GM18498 (cell line): ENCODE measurements at regions not wholly inside any gene's neighbourhood (a gene's known extent, or its start where the extent isn't known, plus 50 kb on each side); places are given as distances from the start of the nearest gene placed in this dataset.
"Not testable (repeated sequence)": the region's sequence is repeated elsewhere in the genome, so short reads cannot be mapped to it uniquely, and the experiment has no call there.

Source experiments
- ATAC-seq: cut with Tn5 transposase; IDR thresholded peaks from one replicate; pipeline ENCODE4 v1.9.1; 2021; ENCODE audit warnings: mild to moderate bottlenecking, moderate library complexity; ENCODE audit not compliant: unreplicated experiment

DNA sequence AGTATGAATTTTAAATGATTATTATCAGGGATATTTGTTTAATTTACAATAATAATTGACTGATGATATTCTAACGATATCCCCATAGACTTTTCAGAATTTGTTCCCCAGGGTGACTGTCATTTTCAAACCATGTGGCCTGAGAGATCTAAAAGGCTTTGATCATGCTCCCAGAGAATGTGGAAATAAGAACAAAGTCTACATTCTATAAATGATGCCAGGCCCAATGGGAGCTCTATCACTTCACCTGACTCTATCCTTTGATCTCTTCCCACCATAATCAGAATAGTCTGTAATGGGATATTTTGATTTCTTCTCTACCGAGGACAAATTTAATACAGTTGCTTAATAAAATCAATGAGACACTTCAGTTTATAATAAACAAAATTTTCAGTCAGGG is 483.4 kb upstream of the IRAK1BP1 start:
- ATAC-seq, result no peak

DNA sequence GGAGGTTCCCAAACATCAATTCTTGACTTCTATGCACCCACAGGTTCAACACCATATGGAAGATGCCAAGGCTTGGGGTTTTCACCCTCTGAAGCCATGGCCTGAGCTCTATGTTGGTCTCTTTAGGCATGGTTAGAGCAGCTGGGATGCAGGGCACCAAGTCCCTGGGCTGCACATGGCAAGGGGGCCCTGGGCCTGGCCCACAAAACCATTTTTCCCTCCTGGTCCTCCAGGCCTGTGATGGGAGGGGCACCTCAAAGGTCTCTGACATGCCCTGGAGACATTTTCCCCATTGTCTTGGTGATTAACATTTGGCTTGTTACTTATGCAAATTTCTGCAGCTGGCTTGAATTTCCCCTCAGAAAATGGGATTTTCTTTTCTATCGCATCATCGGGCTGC is 480.5 kb upstream of the IRAK1BP1 start:
- not testable (repeated sequence) for ATAC-seq

DNA sequence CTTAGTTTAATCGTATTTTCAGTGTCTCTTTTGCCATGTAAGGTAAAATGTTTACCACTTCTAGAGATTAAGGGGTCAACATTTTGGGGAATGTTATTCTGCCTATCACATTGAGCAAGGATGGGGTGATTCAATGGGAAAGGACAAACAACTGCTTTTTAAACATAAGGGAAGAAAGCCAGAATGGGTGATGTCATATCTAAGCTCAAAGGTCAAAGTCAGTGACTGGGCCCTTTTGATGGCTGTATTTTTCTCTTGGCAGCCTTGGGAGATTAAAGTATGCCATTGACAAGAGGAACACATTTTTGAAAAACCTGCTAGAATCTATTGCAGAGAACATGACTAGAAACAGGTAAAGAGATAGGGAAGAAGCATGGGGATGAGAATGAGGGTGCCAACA is 477.3 kb upstream of the IRAK1BP1 start:
- no peak for ATAC-seq

DNA sequence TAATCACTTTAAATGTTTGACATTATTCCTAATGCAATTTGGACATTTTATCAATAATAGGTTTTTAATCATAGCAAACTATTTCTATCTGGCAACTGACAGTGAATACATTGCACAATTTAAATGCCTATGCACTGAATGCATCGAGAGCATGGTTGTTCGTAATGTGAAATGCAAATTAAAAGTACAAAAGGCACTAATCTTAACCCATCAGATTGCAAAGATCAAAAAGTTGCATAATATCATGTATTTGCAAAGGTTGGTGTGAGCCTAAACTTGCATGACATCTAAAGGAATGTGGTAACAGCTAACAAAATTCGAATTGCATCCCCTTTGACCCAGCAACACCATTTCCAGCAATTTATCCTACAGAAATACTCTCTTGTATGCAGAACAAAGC is 469.9 kb upstream of the IRAK1BP1 start:
- ATAC-seq, result no peak

DNA sequence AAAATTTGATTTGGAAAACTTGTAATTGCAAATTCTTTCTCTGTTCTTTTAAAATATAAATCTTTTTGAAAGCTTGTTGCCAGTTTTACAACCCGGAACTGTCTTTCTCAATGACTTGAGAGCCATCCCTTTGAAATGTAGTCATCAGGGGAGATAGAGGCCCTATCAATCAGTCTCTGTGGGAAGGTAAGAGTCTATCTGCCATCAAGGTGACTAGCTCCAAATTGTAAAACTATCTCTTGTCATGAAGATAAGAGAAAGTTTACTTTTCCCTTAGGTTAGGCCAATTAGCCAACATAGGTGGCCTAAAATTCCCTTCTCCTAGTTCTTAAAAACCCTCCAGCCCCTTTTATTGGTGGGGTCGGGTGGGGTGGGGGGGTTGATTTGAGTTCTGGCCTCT is 469.1 kb upstream of the IRAK1BP1 start:
- no peak for ATAC-seq

DNA sequence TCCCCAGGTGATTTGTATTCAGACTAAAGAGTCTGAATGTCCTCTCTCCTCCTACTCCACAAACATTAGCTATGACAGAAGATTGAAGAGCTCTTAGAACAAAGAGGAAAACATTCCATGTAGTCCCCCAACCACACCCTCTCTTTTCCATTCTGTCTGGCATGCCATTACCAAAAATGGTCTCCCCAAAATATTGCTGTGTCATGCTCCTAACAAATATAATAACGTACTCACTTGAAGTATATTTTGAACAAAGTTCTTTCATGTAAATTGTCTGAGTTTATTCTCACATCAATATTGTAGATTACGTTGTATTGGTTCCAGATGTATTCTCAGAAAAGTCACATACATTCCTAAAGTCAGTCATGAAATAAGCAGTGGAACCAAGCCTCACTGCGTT is 467.3 kb upstream of the IRAK1BP1 start:
- no peak for ATAC-seq

DNA sequence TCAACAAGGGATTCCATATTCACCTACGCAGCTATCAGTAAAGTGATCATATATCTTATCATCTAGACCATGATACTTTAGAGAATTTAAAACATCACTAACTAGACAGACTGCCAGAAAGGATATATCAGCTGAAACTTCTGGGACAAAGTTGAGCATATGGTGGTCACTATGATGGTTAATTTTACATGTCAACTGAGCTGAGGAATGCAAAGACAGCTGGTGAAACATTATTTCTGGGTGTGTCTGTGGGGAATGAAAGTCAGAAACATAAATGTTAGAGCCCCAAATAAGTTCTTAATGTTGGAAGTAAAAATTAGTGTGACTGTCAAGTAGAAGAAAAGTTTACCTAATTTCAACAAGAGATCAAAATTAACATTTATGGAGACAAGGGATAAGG is 440.0 kb upstream of the IRAK1BP1 start:
- ATAC-seq, result no peak

DNA sequence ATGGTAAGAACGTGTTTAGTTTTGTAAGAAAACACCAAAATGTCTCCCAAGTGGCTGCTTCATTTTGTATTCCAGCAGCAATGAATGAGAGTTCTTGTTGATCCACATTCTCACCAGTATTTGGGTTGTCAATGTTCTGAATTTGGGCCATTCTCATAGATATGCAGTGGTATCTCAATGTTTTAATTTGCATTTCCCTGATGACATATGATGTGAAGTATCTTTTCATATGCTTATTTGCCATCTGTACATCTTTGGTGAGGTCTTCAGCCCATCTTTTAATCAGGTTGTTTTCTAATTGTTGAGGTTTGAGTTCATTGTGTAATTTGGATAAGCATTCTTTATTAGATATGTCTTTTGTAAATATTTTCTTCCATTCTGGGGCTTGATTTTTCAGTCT is 436.8 kb upstream of the IRAK1BP1 start:
- ATAC-seq, result no peak

DNA sequence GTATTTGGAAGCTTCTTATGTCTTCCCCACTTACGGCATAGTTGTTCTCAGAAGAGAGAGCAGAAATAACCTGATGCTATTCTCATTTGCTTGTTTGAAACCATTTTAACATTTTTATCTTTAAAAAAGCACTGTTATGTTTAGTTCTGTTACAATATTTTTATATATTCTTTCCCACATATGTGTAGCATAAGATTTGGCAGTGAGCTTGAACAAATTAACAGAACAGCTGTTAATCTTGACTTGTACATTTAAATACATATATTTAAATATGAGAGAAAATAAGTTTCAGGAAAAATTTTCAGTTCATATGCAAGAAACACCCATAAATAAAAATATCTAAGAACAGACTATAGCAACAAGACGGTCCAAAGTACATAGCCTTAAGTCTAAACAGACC is 431.7 kb upstream of the IRAK1BP1 start:
- ATAC-seq, result no peak

DNA sequence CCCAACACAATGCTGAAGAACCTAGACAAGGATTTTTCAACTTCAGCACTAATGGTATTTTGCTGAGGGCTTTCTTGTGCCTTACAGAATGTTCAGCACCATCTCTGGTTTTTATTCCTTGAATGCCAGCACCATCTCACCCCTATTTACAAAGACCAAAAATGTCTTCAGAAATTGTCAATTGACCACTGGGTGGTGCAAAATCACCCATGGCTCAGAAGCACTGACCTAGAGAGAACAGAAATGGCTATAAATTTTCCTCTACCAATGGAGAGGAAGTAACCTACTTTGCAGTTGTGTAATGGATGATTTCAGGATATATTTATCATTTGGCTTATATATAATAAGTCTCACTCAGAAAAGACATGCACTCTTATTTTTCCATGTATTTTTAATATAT is 431.0 kb upstream of the IRAK1BP1 start:
- no peak for ATAC-seq

DNA sequence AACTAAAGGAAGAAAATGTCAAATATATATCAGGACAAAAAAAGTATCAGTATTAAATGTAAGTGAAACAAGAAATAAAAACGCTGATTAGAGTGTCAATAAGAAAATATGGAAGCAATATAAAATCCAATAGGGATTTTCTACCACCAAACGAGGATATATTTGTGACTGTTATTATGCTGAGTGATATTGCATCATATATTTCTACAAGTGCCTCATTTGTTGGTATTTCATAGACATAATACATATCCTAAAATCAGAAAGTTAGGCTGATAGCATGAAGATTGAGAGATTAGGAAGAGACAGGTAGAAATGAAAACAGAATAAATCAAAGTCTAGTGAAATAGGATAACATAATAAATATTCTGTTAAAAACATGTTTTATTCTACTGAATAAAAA is 429.2 kb upstream of the IRAK1BP1 start:
- ATAC-seq, result no peak

DNA sequence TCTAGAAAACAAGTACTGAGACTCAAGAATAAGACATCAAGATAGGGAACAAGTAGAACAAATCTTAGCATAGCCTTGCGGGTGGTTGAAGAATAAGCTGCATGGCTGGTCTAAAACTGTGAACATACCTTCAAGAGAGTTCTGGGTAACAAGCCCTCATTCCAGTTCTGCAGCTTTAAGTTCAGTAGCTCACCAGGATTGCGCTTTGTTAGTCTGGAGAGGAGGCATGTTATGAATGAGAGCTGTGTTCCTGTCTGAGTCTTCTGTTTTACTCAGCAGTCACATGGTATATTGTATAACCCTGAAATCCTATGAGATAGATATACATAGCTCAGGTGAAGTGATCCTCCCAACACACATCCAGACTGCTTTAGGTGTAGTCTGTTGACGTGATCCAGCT is 406.6 kb upstream of the IRAK1BP1 start:
- ATAC-seq, result no peak

DNA sequence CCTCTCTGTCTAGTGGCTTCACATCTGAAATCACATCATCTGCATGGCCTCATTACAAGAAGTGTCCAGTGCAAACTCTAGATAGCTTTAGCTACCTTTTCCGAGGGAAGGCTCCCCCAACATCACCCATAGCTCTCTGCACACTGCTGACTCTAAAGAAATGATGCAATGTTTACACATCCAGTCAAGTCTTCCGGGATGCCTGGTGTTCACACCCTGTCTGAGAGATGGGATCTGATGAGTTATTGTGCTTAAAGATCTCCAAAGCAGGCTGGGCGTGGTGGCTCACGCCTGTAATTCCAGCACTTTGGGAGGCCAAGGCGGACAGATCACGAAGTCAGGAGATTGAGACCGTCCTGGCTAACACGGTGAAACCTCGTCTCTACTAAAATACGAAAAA is 404.6 kb upstream of the IRAK1BP1 start:
- no peak for ATAC-seq

DNA sequence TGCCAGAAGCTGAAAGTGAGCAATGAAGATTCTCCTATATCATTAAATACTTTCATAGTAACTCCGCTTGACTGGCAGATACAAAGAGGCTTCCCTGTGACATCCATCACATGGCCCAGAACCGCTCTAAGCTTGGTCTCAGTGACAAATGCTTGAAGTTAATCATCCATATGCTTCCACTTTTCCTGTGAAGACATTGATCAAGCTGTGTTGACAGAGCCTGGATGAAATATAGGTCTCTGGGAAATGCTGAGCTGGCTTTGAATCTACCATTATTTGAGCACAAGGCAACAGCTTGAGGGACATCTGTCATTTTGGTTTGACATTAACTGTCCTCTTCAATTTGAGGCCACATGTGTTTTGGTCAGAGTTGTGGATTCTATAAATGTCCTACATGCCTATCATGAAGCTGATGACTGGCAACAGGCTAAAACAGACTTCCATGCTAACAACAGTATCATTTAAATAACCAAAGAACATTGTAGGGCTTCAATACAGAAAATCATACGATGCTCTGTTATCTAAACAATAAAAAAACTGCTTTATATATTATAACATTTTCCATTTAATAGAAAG is 402.2 kb upstream of the IRAK1BP1 start:
- ATAC-seq, result no peak

DNA sequence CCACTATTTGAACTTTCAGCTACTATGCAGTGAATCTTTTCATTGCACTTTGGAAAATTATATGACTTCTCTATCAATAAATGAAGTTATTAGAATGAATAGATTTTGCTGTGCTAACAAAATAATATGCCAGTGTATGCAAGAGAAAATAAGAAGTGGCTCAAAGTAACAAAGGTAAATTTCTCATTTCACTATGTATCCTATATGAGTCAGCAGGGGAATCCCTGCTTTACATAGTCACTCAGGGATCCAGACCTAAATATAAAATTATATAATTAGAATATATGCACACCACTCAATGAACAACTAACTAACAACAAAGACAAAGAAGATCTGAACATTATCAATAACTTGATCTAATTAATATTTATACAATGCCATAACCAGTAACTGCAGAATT is 390.8 kb upstream of the IRAK1BP1 start:
- no peak for ATAC-seq

DNA sequence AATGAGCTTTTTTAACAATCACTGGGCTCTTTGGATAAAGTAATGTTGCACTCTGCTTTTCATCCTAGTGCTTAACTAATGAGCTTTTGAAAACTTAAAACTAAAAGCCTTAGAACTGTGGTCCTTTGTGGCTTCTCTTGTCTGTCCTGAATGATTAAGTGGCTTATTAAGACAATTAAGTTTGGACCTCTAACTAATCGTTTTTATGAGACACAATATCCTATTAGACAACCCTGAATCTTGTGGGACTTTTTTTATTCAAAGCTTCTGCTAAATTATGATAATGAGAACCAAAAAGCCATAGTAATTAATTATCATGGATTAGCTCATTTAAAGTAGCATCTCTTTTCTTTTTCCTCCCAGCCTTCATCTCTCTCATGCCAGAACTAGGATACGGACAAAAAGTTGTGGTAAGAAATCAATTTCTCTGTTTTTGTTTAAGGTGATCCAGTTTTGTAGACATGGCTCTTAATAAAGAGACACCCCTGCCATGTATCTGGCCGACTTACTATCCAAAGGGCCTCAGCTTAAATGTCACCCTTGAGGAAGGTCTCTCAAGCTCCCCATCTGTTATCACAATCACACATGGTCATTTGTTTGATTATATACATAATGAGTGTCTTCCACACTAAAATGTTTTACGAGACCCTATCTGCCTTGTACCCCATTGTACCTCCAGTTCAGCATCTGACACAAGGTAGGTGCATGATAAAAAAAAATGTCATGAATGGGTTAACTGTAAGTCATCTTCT is 384.4 kb upstream of the IRAK1BP1 start:
- no peak for ATAC-seq

DNA sequence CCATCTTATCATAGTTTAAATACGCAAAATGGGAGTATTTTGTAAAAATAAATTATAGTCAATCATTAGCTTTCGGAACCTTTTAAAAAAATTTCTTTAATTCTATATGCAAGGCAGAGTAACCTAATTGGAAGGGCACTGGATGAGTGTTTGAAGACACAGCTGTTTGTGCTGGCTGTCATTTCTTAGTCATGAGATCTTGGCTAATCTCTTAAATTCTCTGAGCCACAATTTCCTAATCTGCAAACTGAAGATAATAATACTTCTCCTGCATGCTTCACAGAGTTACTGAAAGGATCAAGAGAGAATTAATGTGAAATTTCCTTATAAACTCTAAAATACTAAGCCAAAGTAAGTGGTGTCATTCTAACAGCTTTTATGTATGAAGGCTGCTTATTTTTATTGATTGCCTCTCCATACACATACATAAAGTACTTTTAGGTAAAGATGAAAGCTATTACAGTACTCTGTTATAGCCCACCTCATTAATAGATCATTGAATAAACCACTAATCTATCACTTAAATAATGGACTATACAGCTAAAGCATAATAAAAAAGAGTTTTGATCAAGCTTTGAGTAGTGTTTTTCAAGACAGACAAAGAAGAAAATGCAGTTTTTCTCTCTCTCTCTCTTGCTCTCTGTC is 383.7 kb upstream of the IRAK1BP1 start:
- no peak for ATAC-seq

DNA sequence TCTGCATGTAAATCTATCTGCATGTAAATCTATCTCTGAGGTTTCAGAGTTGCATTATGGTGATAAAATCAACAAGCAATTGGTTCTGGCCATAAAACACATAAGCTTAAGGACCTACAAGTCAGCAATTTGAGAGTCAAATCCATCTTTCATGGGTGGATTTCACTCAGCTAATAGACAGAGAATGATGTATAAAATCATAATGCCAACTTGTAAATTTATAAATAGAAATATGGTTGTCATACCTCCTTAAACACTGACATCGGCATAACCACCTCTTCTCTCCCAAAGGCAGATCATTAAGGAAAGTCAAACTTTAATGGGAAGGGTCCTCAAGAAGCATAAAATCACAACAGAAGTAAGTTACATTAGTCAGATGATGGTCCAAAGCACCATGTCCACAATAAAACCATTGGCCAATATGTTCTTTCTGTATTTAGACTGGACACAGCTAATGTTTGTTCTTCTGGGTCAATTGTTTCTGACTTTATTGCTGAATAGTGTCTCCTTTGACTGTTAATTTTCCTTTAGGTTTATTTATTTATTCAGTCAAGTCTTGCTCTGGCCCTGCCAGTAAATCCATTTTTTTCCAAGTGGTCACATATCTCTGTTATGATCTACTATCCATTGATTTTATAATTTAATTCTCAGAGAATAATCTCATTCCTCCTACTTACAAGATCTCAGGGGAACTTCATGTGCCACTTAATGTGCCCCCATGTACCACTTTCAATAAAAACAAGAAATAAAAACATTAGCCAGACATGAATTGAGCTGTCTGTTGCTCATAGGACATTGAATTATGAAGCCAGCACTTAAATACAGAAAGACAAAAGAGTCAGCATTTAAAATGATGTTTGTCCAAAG is 382.9 kb upstream of the IRAK1BP1 start:
- no peak for ATAC-seq

DNA sequence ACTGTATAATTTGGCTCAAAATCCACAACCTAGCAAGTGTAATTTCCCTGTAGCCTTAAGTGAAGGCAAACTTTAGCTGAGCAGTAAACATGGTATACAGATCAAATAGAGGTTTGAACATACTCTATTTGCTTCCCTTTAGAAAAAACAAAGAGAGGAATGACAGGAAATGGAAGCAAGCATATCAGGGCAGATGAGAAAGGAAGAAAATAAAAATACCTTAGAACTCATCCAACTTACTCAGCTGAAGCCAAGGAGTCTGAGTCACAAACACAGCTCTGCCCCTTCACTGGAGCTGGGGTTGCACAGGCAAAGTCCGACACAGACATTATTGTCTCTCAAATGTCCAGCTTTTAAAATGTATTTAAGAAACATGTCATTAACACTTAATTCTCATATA is 379.9 kb upstream of the IRAK1BP1 start:
- ATAC-seq, result no peak

DNA sequence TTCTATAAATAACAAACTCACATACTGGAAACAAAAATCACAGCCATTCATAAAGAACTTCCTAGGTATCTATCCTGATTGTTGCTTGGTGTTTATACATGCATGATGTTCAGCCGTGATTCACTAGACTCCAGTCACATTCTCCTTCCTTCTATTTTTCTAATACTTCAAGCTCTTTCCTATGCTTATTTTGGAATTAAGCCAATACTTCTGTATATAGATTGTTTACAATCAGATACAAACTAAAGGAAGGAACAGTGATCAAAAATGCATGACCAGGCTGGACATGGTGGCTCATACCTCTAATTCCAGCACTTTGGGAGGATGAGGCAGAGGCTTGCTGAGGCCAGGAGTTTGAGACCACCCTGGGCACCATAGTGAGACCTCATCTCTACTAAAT is 377.5 kb upstream of the IRAK1BP1 start:
- ATAC-seq, result no peak

DNA sequence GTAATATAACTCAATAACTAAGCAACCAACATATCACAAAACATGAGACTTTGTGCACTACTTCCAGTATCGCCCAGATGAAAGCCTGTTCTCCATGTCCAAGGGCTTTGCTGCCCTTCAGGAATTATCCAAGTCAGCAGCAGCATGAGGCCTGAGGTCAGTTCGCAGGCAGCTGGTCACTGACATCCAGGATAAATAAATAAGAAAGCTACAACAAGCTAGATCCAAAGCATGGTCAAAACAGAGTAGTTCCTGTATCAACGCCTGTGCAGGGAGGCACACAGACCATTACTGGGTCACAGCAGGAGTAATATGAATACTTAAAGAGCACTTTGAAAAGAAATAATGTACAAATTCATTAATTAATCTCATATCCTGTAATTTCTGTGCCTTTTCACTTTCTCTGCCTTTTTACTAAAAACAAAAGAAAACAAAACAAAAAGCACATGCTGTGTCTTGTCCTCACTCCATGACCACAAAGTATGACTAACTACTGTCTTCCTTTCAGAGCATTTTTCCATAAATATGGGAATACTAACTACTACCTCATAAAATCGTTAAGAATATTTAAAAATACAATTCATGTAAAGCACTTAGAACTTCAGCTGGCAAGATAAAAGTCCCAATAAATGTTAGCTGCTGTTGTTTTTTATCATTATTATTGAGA is 374.9 kb upstream of the IRAK1BP1 start:
- no peak for ATAC-seq
